T-cell (primary cell): ENCODE measurements at regions not wholly inside any gene's neighbourhood (a gene's known extent, or its start where the extent isn't known, plus 50 kb on each side); places are given as distances from the start of the nearest gene placed in this dataset.
A peak's percentile ranks its signal among the peaks of the same experiment; 100 is the strongest.

ENCODE experiments used
- ATAC-seq, 4 experiments: fragments of 200-7000 bp in 3 of 4; fragments of 150-1000 bp in 1 of 4; cut with Tn5 transposase; replicated peaks in 1 of 4; 1 replicate in 3 of 4; 2 replicates in 1 of 4; pipeline ENCODE4 v1.10.0; 2021; ENCODE audit warnings: moderate library complexity in 3 of 4, mild to moderate bottlenecking in 2 of 4, moderate number of reproducible peaks in 1 of 4
- CTCF ChIA-PET, 2 donors: fragments of 300-600 bp; sonication (Branson Sonifier 250); formaldehyde crosslinking; loops; one replicate each; lab custom pipeline; 2022; ENCODE audit warnings: antibody characterized with exemption in 2 of 2; lab: Charles Lee
- POLR2A ChIA-PET, 2 donors: fragments of 300-600 bp; sonication (Branson Sonifier 250); formaldehyde crosslinking; loops; one replicate each; lab custom pipeline; 2022; ENCODE audit warnings: antibody characterized with exemption in 2 of 2; lab: Charles Lee
- DNase-seq, 35 experiments: peaks; one replicate each; pipeline versions ENCODE4 v3.0.0 to v3.0.0-alpha.2; 2013 to 2023
- H3K27ac ChIP-seq: one replicate; pipeline ENCODE4 v1.5.1; 2013; ENCODE audit warnings: low read length
- H3K27me3 ChIP-seq, 2 experiments: replicated peaks in 1 of 2; 1 replicate in 1 of 2; 2 replicates in 1 of 2; pipeline versions ENCODE4 v1.6.1 to v1.7.0; 2013; ENCODE audit warnings: low read length in 1 of 2, mixed read lengths in 1 of 2; ENCODE audit not compliant: control insufficient read depth in 2 of 2, insufficient read depth in 2 of 2; ENCODE audit errors: extremely low read depth in 1 of 2
- H3K36me3 ChIP-seq, 2 donors: 1 replicate in 1 of 2; 2 replicates in 1 of 2; pipeline versions ENCODE4 v1.6.1 to v1.7.0; 2013; ENCODE audit warnings: low read length in 1 of 2; ENCODE audit not compliant: control insufficient read depth in 2 of 2, insufficient read depth in 1 of 2; ENCODE audit errors: extremely low read depth in 1 of 2
- H3K4me1 ChIP-seq, 2 experiments: 1 replicate in 1 of 2; 2 replicates in 1 of 2; pipeline versions ENCODE4 v1.6.1 to v1.7.0; 2013; ENCODE audit warnings: low read length in 2 of 2, mixed read lengths in 1 of 2; ENCODE audit not compliant: insufficient read depth in 2 of 2, control insufficient read depth in 1 of 2; ENCODE audit errors: extremely low read depth in 1 of 2
- H3K4me3 ChIP-seq, 2 donors: 1 replicate in 1 of 2; 2 replicates in 1 of 2; pipeline versions ENCODE4 v1.5.1 to v1.7.0; 2013; ENCODE audit warnings: mild to moderate bottlenecking in 2 of 2, low read length in 1 of 2, moderate library complexity in 1 of 2; ENCODE audit not compliant: control insufficient read depth in 1 of 2; ENCODE audit errors: extremely low read depth in 1 of 2
- H3K9me3 ChIP-seq: 2 replicates; pipeline ENCODE4 v1.7.0; 2013
- H3K27ac Mint-ChIP-seq, 2 donors: one replicate each; pipeline ENCODE4 v1.8.0; 2020 to 2021; ENCODE audit warnings: mild to moderate bottlenecking in 2 of 2, mixed read lengths in 2 of 2
- H3K27me3 Mint-ChIP-seq, 2 donors: one replicate each; pipeline ENCODE4 v1.8.0; 2021 to 2022; ENCODE audit warnings: mixed read lengths in 2 of 2
- H3K36me3 Mint-ChIP-seq: one replicate; pipeline ENCODE4 v1.8.0; 2021; ENCODE audit warnings: mixed read lengths
- H3K4me1 Mint-ChIP-seq, 3 donors: one replicate each; pipeline ENCODE4 v1.8.0; 2020 to 2022; ENCODE audit warnings: mixed read lengths in 3 of 3, mild to moderate bottlenecking in 1 of 3
- H3K4me3 Mint-ChIP-seq, 3 donors: one replicate each; pipeline ENCODE4 v1.8.0; 2020 to 2022; ENCODE audit warnings: mild to moderate bottlenecking in 3 of 3, mixed read lengths in 3 of 3, moderate library complexity in 3 of 3
- H3K9me3 Mint-ChIP-seq, 3 donors: one replicate each; pipeline ENCODE4 v1.8.0; 2020 to 2022; ENCODE audit warnings: mixed read lengths in 3 of 3
- WGBS: methylation state at CpG from one replicate; pipeline ENCODE4 v1.1.5; 2013; ENCODE audit warnings: missing lambda C conversion rate; ENCODE audit not compliant: insufficient coverage; 5-methylcytosine and 5-hydroxymethylcytosine counted together

DNA sequence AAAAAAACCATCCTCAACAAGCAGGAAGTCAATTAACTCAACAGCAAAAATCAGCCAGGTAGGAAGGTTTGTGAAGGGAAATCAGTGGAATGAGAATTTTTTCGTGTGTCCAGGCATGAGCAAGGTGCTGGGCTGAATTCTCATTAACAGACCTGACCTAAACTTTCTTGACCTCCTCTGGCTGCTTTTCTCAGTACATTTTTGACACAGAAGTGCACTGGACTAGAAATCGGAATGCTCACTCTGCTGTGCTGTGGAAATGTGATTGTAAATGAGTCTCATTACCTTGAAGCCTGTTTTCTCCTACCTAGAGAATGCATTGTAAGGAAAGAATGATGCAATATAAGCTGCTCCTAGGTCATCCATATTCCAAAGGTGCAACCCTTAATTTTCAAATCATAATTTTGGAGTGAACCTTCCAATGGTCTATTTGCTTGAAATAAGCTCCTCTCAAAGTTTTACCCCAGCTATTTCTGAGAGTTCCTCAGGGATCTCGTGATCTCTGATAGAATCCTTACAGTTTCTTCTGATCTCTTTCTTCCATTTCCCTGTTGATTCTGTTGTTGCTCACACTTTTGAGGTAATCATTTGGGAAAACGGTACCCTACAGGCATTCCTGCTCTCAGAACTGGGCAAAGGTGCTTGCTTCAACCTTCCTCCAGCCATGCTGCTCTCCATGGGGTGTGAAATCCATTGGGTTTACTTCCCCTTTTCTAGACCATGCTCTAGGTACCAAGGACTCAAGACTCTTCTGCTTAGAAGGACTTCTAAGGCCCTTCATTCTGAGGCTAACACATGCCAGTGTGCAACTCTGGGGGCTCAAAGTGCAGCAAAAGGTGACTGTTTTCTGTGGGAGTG is 104.9 kb upstream of the ITPRID2 start:
- no CpG with 5 or more reads among the region's 4 CpGs for WGBS
- Mint-ChIP-seq H3K36me3 (no peaks in the 10 kb centered on the region), H3K4me3 (no peak overlapping the region), H3K9me3 (no peaks in the 10 kb centered on the region), H3K27me3 (peaks cover 3 to 5% of the 10 kb centered on the region in 2 donors), H3K4me1 (peaks cover 8 to 13% (median 12%) of the 10 kb centered on the region in 3 donors), H3K27ac (no peak overlapping the region)
- no peak for ATAC-seq
- H3K27me3 ChIP-seq = no peaks in the 10 kb centered on the region
- no peak overlapping the region for H3K27ac ChIP-seq
- CTCF ChIA-PET = no interaction called here
- no peak overlapping the region for H3K4me3 ChIP-seq
- no peaks in the 10 kb centered on the region for H3K36me3 ChIP-seq
- no peak for DNase-seq
- peaks cover 0 to 4% of the 10 kb centered on the region in 2 experiments for H3K4me1 ChIP-seq
- H3K9me3 ChIP-seq = no peaks in the 10 kb centered on the region
- POLR2A ChIA-PET = no interaction called here

DNA sequence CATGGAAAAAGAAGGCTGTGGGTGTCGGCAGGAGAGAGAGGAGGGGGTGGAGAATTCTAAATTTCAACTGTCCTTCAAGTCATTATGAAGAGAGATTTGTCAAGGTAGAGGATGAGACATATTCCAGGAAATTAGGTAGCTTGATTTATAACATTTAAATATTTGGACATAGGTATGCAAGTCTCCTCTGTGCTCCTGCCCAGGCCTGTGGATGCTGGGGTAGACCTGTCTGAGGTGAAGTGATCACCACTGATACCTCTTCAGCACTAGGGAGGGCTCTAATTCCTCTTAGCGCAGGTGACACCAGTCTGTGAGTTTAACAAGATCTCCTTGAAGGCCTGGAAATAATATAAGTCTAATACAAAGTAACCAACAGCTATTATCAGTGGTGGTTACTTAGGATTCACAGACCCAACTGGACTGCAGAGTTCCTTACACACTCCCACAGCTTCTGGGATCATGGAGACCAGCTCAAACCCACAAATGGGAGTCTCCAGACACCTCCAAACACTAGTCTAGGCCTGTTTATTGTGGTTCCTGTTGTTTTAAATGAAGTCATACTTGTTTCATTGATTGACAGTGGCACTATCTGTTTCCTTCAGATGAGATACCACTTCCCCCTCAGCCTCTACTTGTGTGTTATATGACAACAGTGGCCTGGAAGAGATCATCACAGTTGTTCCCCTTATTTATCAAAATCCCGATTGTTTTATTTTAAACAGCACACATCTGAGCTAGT is 104.1 kb upstream of the ITPRID2 start:
- H3K36me3 Mint-ChIP-seq = no peaks in the 10 kb centered on the region
- ChIA-PET POLR2A (no interaction called here), CTCF (no interaction called here)
- H3K9me3 Mint-ChIP-seq = peaks cover 0 to under 1% (median 0%) of the 10 kb centered on the region in 3 donors
- Histone ChIP-seq H3K9me3 (no peaks in the 10 kb centered on the region), H3K27me3 (no peaks in the 10 kb centered on the region), H3K36me3 (no peaks in the 10 kb centered on the region), H3K27ac (no peak overlapping the region), H3K4me3 (no peak overlapping the region), H3K4me1 (peaks cover 0 to 4% of the 10 kb centered on the region in 2 experiments)
- WGBS = 80% methylated on average over 1 of the region's 3 CpGs
- peaks cover 3 to 4% of the 10 kb centered on the region in 2 donors for H3K27me3 Mint-ChIP-seq
- no peak for DNase-seq
- ATAC-seq = no peak
- peaks cover 8 to 13% (median 12%) of the 10 kb centered on the region in 3 donors for H3K4me1 Mint-ChIP-seq
- H3K27ac Mint-ChIP-seq = no peak overlapping the region
- H3K4me3 Mint-ChIP-seq = no peak overlapping the region

DNA sequence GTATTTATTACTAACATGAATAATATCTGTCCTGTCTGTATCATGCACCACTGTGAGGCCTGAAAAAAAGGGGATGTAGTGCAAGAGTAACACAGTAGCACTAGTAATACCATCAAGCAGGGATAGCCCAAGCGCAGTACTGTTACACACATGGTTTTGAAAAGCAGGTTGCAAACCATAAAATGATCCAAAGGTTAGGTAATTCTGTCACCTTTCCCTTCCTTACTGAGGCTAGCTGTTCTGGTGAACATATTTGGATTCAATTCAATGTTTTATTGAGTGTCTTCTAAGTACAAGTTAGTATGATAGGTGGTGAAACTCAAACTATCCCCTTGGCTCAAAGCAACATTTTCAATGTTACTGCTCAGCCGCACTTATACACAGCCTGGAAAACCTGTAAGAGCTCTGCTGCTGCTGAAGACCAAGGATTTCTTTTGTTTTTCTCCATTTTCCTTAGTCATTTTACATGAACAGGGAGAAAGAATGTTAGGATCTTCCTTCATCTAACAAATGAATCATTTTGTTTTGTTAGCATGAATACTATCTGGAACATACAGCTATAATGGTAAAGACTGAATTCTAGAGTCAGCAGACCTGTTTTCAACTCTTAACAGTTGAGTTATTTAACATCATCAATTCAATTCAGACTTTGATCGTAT is 102.5 kb upstream of the ITPRID2 start:
- Mint-ChIP-seq H3K9me3 (peaks cover 4 to 9% (median 5%) of the 10 kb centered on the region in 3 donors), H3K4me3 (no peak overlapping the region), H3K27ac (no peak overlapping the region), H3K27me3 (peaks cover 3% of the 10 kb centered on the region in 2 donors), H3K36me3 (no peaks in the 10 kb centered on the region), H3K4me1 (peaks cover 8 to 13% (median 12%) of the 10 kb centered on the region in 3 donors)
- Histone ChIP-seq H3K4me1 (peaks cover 0 to 4% of the 10 kb centered on the region in 2 experiments), H3K27me3 (no peaks in the 10 kb centered on the region), H3K4me3 (no peak overlapping the region), H3K27ac (no peak overlapping the region), H3K36me3 (no peaks in the 10 kb centered on the region), H3K9me3 (no peaks in the 10 kb centered on the region)
- POLR2A ChIA-PET = no interaction called here
- DNase-seq (no peak), ATAC-seq (no peak)
- CTCF ChIA-PET = no interaction called here
- no CpG with 5 or more reads among the region's 3 CpGs for WGBS

DNA sequence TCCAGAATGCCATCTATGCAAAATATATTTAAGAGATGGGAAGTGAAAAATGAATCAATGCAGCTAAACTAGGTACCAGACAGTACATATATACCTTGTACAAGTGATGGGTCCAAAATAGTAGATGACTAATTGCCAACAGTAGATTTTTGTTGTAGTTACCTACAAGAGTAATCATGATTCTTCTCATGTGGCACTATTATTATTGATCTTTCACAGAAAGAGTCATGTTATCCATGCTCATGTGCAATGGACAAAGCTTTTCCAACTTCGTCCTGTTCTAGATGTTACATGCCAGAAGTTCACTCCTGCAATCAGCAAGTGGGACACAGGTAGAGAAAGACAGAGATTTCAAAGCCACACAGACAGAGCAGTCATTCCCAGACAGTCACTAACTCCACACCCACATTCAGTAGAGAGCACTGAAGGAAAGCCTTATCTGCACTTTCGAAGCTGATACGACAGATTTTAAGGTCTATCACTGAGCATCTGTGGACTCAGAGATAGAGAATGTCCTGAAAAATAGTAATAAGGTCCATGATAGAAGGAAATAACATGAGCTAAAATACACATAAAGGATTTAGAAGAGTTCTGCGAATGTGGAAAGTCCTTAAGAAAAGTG is 101.6 kb upstream of the ITPRID2 start:
- POLR2A ChIA-PET = interaction anchor here in 1 of 2 donors (0.6 to 0.7 kb wide), 2 partner anchors 39 to 101 kb away, joined by 3 to 6 read pairs; no protein-coding TSS in a partner anchor
- H3K4me3 Mint-ChIP-seq = no peak overlapping the region

DNA sequence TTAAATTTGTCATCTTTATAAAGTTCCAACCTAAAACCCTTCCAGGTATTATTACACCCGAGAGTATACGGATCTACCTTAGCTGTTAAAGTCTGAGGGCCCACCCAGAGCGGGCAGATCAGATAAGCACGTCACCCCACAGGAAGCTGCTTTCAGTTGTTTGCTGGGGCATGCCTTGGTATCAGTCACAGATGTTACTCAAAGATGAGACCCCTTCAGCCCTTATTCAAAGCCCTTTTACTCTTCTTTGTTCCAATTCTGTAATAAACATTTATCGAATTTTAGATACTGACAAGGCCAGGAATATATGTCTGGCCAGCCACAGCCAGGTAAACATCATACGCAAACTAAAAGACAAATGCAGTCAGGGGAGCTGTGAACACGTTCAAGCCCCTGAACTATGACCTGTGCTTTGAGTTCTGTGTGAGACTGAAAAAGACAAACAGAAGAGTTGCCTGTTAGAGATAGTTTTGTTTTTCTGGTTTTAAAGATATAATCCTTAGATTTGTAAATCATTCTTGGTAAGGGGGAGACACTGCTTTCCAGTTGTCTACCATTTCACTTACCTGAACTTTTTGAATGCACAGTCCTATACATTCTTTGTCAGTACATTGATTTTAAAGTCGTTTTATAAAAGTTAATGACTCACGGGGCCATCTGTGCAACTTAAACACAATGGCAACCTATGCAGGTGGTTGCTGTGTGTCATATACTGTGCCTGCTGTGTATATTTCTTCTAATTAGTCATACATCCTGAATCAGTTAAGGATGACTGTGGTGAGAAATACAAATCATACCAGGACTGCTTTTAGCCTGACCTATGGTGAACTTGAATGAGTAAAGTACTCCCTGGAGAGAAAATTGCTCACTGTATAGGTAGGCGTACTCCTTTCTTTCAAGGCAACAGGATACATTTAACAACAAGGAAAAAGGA is 100.5 kb upstream of the ITPRID2 start:
- WGBS = 28% methylated on average over 6 of the region's 10 CpGs
- H3K4me3 Mint-ChIP-seq = no peak overlapping the region
- H3K36me3 Mint-ChIP-seq = no peaks in the 10 kb centered on the region
- H3K27me3 Mint-ChIP-seq = peaks cover under 1 to 3% of the 10 kb centered on the region in 2 donors
- ChIA-PET POLR2A (no interaction called here), CTCF (interaction anchor here in 1 of 2 donors (0.6 kb wide), 1 partner anchor 116 kb away, joined by 4 read pairs; no protein-coding TSS in a partner anchor)
- H3K4me3 ChIP-seq = no peak overlapping the region
- H3K27ac ChIP-seq = no peak overlapping the region
- H3K4me1 Mint-ChIP-seq = peaks cover 8 to 13% (median 12%) of the 10 kb centered on the region in 3 donors
- H3K9me3 ChIP-seq = no peaks in the 10 kb centered on the region
- peaks cover 4 to 9% (median 5%) of the 10 kb centered on the region in 3 donors for H3K9me3 Mint-ChIP-seq
- H3K27me3 ChIP-seq = no peaks in the 10 kb centered on the region
- ATAC-seq (peak; percentile 62 to 75 (median 70)), DNase-seq (peak in 7 of 35 experiments; percentile 0 to 13 (median 3))
- H3K36me3 ChIP-seq = no peaks in the 10 kb centered on the region
- H3K27ac Mint-ChIP-seq = peak overlapping the region in 1 of 2 donors; percentile 60
- peaks cover 0 to 4% of the 10 kb centered on the region in 2 experiments for H3K4me1 ChIP-seq

More for the DNA sequence above, 101.6 kb upstream of the ITPRID2 start:
- CTCF ChIA-PET = interaction anchor here (0.5 to 0.7 kb wide), 3 partner anchors 12 to 409 kb away, joined by 3 read pairs; no protein-coding TSS in a partner anchor
- no peaks in the 10 kb centered on the region for H3K36me3 ChIP-seq
- H3K4me3 ChIP-seq = no peak overlapping the region
- DNase-seq = no peak
- H3K9me3 ChIP-seq = no peaks in the 10 kb centered on the region
- Mint-ChIP-seq H3K4me1 (peaks cover 8 to 13% (median 12%) of the 10 kb centered on the region in 3 donors), H3K27ac (no peak overlapping the region), H3K27me3 (peaks cover 3% of the 10 kb centered on the region in 2 donors), H3K9me3 (peaks cover 4 to 9% (median 5%) of the 10 kb centered on the region in 3 donors), H3K36me3 (no peaks in the 10 kb centered on the region)
- no peak overlapping the region for H3K27ac ChIP-seq
- WGBS = no CpG with 5 or more reads among the region's 4 CpGs
- peaks cover 0 to 4% of the 10 kb centered on the region in 2 experiments for H3K4me1 ChIP-seq
- no peaks in the 10 kb centered on the region for H3K27me3 ChIP-seq
- ATAC-seq = no peak
